GM06990 (cell line): ENCODE measurements at regions not wholly inside any gene's neighbourhood (a gene's known extent, or its start where the extent isn't known, plus 50 kb on each side); places are given as distances from the start of the nearest gene placed in this dataset.

ENCODE experiments used
- DNase-seq: peaks from one replicate; pipeline ENCODE4 v3.0.0-alpha.2; 2011; ENCODE audit not compliant: insufficient read length; ENCODE audit errors: extremely low read depth
- H3K27me3 ChIP-seq: replicated peaks from 2 replicates; pipeline ENCODE4 v1.6.0; 2011; ENCODE audit warnings: low read length; ENCODE audit not compliant: control insufficient read depth, insufficient read depth
- H3K36me3 ChIP-seq: 2 replicates; pipeline ENCODE4 v1.5.1; 2011; ENCODE audit warnings: low read length; ENCODE audit not compliant: control insufficient read depth, insufficient read depth
- H3K4me3 ChIP-seq: replicated peaks from 2 replicates; pipeline ENCODE4 v1.5.1; 2011; ENCODE audit warnings: low read depth, mild to moderate bottlenecking, control low read depth, low read length
- CTCF ChIP-seq: IDR thresholded peaks from 2 replicates; pipeline ENCODE4 v1.5.1; 2011; ENCODE audit warnings: low read length, control low read depth, mild to moderate bottlenecking, inconsistent platforms; ENCODE audit not compliant: insufficient read depth, poor library complexity, severe bottlenecking

- TF ChIP-seq CTCF, result no peak
- no peaks in the 10 kb centered on the region for H3K36me3 ChIP-seq
- no peak for DNase-seq
- H3K4me3 ChIP-seq, result no peak overlapping the region
- no peaks in the 10 kb centered on the region; the same call in 1 of the 2 replicates for H3K27me3 ChIP-seq
Observed at GRCh38 chr6:99745651-99746050, 139.0 kb downstream of the PRDM13 start.

DNA sequence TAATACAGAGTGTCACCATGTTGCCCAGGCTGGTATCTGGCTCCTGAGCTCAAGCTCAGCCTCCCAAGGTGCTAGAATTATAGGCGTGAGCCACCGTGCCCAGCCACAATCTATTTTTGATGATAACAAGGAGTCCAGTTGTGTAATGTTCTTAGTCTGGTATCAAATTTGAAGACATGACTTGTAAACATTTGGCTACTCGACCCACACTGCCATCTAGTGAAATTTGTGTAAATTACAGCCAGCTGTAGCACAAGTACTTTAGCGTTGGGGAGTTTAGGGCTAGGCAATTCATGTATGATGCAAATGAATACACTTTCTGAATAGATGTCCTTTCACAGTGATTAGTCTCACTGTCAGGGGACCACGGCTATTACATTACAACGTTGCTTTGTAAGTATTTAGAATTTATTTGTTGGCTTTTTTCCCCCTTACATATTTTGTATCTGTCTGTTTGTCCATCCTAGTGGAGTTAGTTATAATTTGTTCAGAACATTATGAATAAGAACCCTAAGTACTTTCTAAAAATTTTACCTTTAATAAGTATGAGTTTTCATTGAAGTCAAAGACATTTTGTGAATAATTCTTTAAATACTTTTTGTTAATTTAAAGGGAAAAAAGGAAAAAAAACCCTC, 139.7 kb downstream of the PRDM13 start:
- no peaks in the 10 kb centered on the region for H3K36me3 ChIP-seq
- H3K4me3 ChIP-seq, result no peak overlapping the region
- peak; percentile 66 for TF ChIP-seq CTCF
- no peaks in the 10 kb centered on the region; the same call in 1 of the 2 replicates for H3K27me3 ChIP-seq
- DNase-seq, result peak; percentile 40

DNA sequence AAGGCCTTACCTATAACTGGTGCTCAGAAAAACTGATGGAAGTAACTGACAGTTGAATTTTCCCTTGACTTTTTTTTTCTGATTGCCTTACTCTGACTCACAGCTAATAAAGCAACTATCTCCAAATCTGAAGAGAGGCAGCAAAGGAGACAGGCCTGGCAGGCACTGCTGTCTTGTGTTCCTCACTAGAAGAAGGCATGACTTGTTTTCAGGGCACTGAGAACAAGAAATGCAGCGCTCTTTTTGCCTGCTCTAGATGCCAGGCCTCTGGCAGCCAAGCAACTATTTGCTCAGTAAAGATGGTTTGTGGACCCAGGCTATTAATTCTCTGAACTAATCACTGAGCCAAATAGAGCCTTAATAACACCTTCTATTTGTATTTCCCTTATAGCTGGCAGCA, 155.1 kb downstream of the PRDM13 start:
- no peaks in the 10 kb centered on the region for H3K27me3 ChIP-seq
- H3K4me3 ChIP-seq, result no peak overlapping the region
- no peak for DNase-seq
- TF ChIP-seq CTCF, result no peak
- H3K36me3 ChIP-seq, result no peaks in the 10 kb centered on the region

- no peak for TF ChIP-seq CTCF
- H3K27me3 ChIP-seq, result no peaks in the 10 kb centered on the region; the same call in 1 of the 2 replicates
- DNase-seq, result no peak
- H3K36me3 ChIP-seq, result no peaks in the 10 kb centered on the region
- no peak overlapping the region for H3K4me3 ChIP-seq
Observed at GRCh38 chr6:99768166-99768565, 161.5 kb downstream of the PRDM13 start.

DNA sequence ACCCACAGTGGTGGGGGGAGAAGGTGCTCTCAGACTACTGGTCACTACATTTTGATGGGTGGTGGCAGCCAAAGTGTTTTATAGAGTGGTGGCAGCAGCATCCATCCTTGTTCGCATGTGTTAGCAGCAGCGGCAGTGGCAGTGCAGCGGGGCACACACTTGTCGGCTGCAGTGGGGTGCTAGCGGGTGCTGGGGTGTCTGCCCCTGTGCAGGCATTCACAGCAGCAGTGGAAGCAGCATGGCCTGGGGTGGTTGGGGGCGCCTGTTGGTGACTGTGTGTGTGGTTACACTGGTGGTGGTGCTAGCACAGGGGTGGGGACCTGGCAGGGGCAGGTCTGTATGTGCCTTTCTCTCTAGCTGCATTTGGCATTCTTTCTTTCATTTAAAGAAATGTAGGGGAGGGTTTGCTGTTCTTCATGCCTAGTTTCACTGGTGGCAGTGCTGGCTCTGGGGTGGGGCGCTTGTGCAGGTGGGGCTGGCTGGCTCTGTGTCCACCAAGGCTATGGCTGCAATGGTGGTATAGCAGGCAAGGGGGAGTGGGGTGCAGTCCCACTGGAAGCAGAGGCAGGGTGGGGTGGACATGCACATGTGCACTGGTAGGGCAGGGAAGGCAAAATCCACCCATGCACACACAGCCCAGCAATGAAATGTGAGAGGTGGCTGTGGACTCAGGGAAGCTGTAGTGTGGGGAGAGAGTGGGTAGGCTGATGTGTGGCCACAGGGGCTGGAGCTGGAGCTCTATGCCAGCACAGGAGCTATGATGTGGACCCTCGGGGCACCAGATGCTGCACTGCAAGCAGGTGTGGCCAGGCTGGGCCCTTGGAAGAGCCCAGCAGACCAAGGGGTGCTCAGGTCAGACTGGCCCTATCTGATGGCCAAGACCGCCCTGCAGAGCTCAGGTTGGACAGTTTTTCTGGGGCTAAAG, 173.3 kb downstream of the PRDM13 start:
- H3K4me3 ChIP-seq, result no peak overlapping the region
- no peak for TF ChIP-seq CTCF
- H3K36me3 ChIP-seq, result no peaks in the 10 kb centered on the region
- peaks cover 2% of the 10 kb centered on the region; the same call in 1 of the 2 replicates for H3K27me3 ChIP-seq
- no peak for DNase-seq
